ENCODE measurements at regions not wholly inside any gene's neighbourhood (a gene's known extent, or its start where the extent isn't known, plus 50 kb on each side); places are given as distances from the start of the nearest gene placed in this dataset.

DNA sequence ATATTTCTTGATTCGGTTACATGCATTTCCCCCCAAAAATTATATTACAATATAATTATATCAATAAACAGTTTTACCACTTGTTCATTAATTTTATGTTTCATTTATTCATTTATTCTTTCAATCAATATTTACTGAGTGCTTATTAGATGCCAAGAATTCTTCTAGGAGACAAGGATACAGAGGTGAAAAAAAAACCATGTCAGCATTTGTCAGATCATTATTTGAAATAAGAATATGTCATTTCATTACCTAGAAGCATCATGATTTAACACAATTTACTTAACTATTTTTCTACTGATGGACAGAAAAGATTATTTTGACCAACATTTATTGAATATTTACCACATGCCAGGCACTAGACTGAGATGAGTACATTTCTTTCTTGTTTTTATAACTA lies 512.7 kb downstream of the LMO4 start:
- no peak for DNase-seq (ENCODE audit: unreplicated experiment)
- TF ChIP-seq CTCF (IDR thresholded peaks at IDR 0.05; ENCODE audit: unreplicated experiment), result no peak
- H3K4me3 Mint-ChIP-seq (ENCODE audit: unreplicated experiment), result no peak overlapping the region
- CTCF ChIA-PET, result no interaction called here
- no peaks in the 10 kb centered on the region for H3K4me1 Mint-ChIP-seq (ENCODE audit: insufficient read depth, unreplicated experiment)
- BruUV-seq (replicated peaks), result no TSS peak
- no peaks in the 10 kb centered on the region for H3K36me3 Mint-ChIP-seq (ENCODE audit: insufficient read depth, unreplicated experiment)
- no peak overlapping the region for H3K27ac Mint-ChIP-seq (ENCODE audit: low read depth, unreplicated experiment)
- H3K27me3 Mint-ChIP-seq (ENCODE audit: insufficient read depth, unreplicated experiment), result no peaks in the 10 kb centered on the region
- intact Hi-C loops (cut with micrococcal nuclease), result no loop called here
- POLR2A ChIA-PET, result no interaction called here
- peaks cover 7% of the 10 kb centered on the region for H3K9me3 Mint-ChIP-seq (ENCODE audit: unreplicated experiment)

- intact Hi-C loops (cut with micrococcal nuclease), result no loop called here
- no peak for TF ChIP-seq CTCF (IDR thresholded peaks at IDR 0.05; ENCODE audit: unreplicated experiment)
- ChIA-PET CTCF (no interaction called here), POLR2A (interaction anchor here (1.2 kb wide), 1 partner anchor 11 kb away, joined by 3 read pairs; no protein-coding TSS in a partner anchor)
- no TSS peak for BruUV-seq (replicated peaks)
- Mint-ChIP-seq H3K27ac (ENCODE audit: low read depth, unreplicated experiment) (no peak overlapping the region), H3K27me3 (ENCODE audit: insufficient read depth, unreplicated experiment) (no peaks in the 10 kb centered on the region), H3K36me3 (ENCODE audit: insufficient read depth, unreplicated experiment) (no peaks in the 10 kb centered on the region), H3K9me3 (ENCODE audit: unreplicated experiment) (peaks cover 7% of the 10 kb centered on the region), H3K4me1 (ENCODE audit: insufficient read depth, unreplicated experiment) (no peaks in the 10 kb centered on the region), H3K4me3 (ENCODE audit: unreplicated experiment) (no peak overlapping the region)
- no peak for DNase-seq (ENCODE audit: unreplicated experiment)
These were observed 513.5 kb downstream of the LMO4 start for GRCh38 chr1:87842156-87842555.

DNA sequence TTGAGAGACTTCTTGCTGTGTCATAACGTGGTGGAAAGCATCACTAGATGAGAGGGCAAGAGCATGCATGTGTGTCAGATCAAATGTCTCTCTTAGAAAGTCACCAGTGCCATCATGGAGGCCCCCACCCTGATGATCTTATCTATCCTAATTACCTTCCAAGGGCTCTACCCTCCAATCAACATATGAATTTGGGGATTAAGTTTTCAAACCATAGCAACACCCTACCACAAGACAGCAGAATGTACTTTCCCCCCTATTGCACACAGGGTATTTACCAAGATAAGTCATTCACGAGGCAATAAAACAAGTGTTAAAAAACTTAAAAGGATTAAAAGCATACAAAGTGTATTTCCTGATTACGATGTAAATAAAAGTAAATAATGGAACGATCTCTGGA lies 515.6 kb downstream of the LMO4 start:
- intact Hi-C loops (cut with micrococcal nuclease), result no loop called here
- peaks cover 7% of the 10 kb centered on the region for H3K9me3 Mint-ChIP-seq (ENCODE audit: unreplicated experiment)
- DNase-seq (ENCODE audit: unreplicated experiment), result no peak
- ChIA-PET POLR2A (no interaction called here), CTCF (interaction anchor here (0.6 to 0.7 kb wide), 2 partner anchors 220 to 438 kb away, joined by 4 read pairs; no protein-coding TSS in a partner anchor)
- no peak for TF ChIP-seq CTCF (IDR thresholded peaks at IDR 0.05; ENCODE audit: unreplicated experiment)
- no peak overlapping the region for H3K27ac Mint-ChIP-seq (ENCODE audit: low read depth, unreplicated experiment)
- no peak overlapping the region for H3K4me3 Mint-ChIP-seq (ENCODE audit: unreplicated experiment)
- no peaks in the 10 kb centered on the region for H3K4me1 Mint-ChIP-seq (ENCODE audit: insufficient read depth, unreplicated experiment)
- BruUV-seq (replicated peaks), result no TSS peak
- no peaks in the 10 kb centered on the region for H3K27me3 Mint-ChIP-seq (ENCODE audit: insufficient read depth, unreplicated experiment)
- no peaks in the 10 kb centered on the region for H3K36me3 Mint-ChIP-seq (ENCODE audit: insufficient read depth, unreplicated experiment)

DNA sequence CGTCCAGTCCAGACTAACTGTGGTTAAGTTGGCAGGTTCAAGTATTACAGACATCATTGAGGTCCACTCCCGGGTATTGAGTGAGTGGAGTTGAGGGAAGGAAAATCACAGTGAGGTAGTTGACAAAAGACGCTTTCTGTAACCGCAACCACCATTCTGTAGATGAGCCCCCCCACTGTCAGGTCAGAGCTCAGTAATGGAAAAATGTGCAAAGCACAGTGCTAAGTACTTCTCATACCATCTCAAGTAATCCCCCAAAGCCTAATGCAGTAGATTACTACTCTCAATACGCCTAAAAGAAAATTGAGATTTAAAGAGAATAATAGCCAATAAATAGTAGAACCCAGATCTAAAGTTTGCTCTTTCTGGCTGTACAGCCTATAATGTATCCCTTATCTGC lies 522.8 kb downstream of the LMO4 start:
- no peak for DNase-seq (ENCODE audit: unreplicated experiment)
- H3K27me3 Mint-ChIP-seq (ENCODE audit: insufficient read depth, unreplicated experiment), result no peaks in the 10 kb centered on the region
- no peaks in the 10 kb centered on the region for H3K36me3 Mint-ChIP-seq (ENCODE audit: insufficient read depth, unreplicated experiment)
- H3K4me1 Mint-ChIP-seq (ENCODE audit: insufficient read depth, unreplicated experiment), result peaks cover 10% of the 10 kb centered on the region
- ChIA-PET POLR2A (no interaction called here), CTCF (no interaction called here)
- no peak overlapping the region for H3K4me3 Mint-ChIP-seq (ENCODE audit: unreplicated experiment)
- intact Hi-C loops (cut with micrococcal nuclease), result no loop called here
- H3K27ac Mint-ChIP-seq (ENCODE audit: low read depth, unreplicated experiment), result no peak overlapping the region
- BruUV-seq (replicated peaks), result no TSS peak
- no peak for TF ChIP-seq CTCF (IDR thresholded peaks at IDR 0.05; ENCODE audit: unreplicated experiment)
- H3K9me3 Mint-ChIP-seq (ENCODE audit: unreplicated experiment), result no peaks in the 10 kb centered on the region

All from MCF 10A (cell line).